ENCODE measurements at regions not wholly inside any gene's neighbourhood (a gene's known extent, or its start where the extent isn't known, plus 50 kb on each side); places are given as distances from the start of the nearest gene placed in this dataset.

GRCh38 chr7:135855846-135856245 is 107.2 kb upstream of the FAM180A start:
- TF ChIP-seq, protein P1, sequence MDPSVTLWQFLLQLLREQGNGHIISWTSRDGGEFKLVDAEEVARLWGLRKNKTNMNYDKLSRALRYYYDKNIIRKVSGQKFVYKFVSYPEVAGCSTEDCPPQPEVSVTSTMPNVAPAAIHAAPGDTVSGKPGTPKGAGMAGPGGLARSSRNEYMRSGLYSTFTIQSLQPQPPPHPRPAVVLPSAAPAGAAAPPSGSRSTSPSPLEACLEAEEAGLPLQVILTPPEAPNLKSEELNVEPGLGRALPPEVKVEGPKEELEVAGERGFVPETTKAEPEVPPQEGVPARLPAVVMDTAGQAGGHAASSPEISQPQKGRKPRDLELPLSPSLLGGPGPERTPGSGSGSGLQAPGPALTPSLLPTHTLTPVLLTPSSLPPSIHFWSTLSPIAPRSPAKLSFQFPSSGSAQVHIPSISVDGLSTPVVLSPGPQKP (IDR thresholded peaks at IDR 0.05; ENCODE audit: borderline replicate concordance, low read depth, low read length), result no peak
- TF ChIP-seq CEBPB (IDR thresholded peaks at IDR 0.05; ENCODE audit: low read depth, low read length) (no peak), POLR2A (IDR thresholded peaks at IDR 0.05; ENCODE audit: low read depth, low read length) (no peak), RAD21 (IDR thresholded peaks at IDR 0.05; ENCODE audit: low read length) (no peak), USF2 (IDR thresholded peaks at IDR 0.05; ENCODE audit: low read depth, low read length) (no peak), MXI1 (IDR thresholded peaks at IDR 0.05; ENCODE audit: borderline replicate concordance, low read depth, low read length) (no peak), FOS (IDR thresholded peaks at IDR 0.05; ENCODE audit: low read depth, low read length) (no peak), RCOR1 (IDR thresholded peaks at IDR 0.05; ENCODE audit: insufficient replicate concordance, low read length) (no peak), SMC3 (IDR thresholded peaks at IDR 0.05; ENCODE audit: low read depth, low read length) (no peak), MAZ (IDR thresholded peaks at IDR 0.05; ENCODE audit: borderline replicate concordance, low read depth, low read length) (no peak), BHLHE40 (IDR thresholded peaks at IDR 0.05; ENCODE audit: low read depth, low read length) (no peak), MAFK (IDR thresholded peaks at IDR 0.05; ENCODE audit: low read depth, low read length) (peak; percentile 97)
- TF ChIP-seq, protein P2, sequence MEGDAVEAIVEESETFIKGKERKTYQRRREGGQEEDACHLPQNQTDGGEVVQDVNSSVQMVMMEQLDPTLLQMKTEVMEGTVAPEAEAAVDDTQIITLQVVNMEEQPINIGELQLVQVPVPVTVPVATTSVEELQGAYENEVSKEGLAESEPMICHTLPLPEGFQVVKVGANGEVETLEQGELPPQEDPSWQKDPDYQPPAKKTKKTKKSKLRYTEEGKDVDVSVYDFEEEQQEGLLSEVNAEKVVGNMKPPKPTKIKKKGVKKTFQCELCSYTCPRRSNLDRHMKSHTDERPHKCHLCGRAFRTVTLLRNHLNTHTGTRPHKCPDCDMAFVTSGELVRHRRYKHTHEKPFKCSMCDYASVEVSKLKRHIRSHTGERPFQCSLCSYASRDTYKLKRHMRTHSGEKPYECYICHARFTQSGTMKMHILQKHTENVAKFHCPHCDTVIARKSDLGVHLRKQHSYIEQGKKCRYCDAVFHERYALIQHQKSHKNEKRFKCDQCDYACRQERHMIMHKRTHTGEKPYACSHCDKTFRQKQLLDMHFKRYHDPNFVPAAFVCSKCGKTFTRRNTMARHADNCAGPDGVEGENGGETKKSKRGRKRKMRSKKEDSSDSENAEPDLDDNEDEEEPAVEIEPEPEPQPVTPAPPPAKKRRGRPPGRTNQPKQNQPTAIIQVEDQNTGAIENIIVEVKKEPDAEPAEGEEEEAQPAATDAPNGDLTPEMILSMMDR (conservative IDR thresholded peaks at IDR 0.05; ENCODE audit: low read depth, low read length), result no peak

Data from IMR-90 (cell line).